ENCODE measurements at regions not wholly inside any gene's neighbourhood (a gene's known extent, or its start where the extent isn't known, plus 50 kb on each side); places are given as distances from the start of the nearest gene placed in this dataset.
"Not testable (repeated sequence)": the region's sequence is repeated elsewhere in the genome, so short reads cannot be mapped to it uniquely, and the experiment has no call there.

DNA sequence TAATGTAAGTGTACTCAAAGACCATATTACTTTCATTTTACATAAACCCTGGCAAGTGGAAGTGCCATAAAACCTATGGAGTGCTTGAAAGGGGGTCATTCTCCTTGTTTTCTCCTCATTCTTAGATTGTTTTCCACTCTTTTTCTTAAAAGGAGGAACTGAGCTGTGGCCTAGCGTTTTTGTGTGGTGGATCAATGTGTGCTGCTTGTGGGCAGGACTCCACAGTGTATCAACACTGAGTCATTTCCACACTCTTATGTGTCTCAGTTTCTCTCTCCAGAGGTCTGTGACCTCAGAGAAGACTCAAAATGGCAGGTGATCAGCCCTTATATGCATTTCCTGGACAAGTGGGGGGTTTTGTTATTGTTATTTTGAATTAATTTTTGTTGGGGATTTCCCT, 516.1 kb upstream of the CDH10 start:
- DNase-seq: no peak

GRCh38 chr5:25150819-25151218, 506.0 kb upstream of the CDH10 start:
- DNase-seq: no peak

GRCh38 chr5:25128606-25129005, 483.8 kb upstream of the CDH10 start:
- DNase-seq: no peak

- DNase-seq: peak; percentile 24
Observed at GRCh38 chr5:25119650-25120049, 474.9 kb upstream of the CDH10 start.

GRCh38 chr5:25107853-25108252, 463.1 kb upstream of the CDH10 start:
- no peak for DNase-seq

DNA sequence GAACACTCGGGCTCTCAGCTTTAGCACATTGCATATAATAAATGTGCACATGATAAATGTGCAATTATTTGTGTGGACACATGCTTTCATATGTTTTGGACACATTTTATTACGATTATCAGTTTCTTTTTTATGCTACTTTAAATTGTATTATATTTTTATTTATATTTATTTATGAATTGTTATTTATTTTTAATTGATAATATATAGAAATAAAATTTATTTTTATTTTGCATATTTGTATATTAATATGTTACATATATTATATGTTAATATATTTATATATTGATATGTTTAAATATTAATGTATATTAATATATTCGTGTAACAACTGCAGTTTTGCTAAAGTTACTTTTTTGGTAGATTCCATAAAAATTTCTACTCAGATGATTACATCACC, 454.8 kb upstream of the CDH10 start:
- DNase-seq: no peak

- DNase-seq: no peak
Observed at GRCh38 chr5:25095261-25095660, 450.5 kb upstream of the CDH10 start.

DNA sequence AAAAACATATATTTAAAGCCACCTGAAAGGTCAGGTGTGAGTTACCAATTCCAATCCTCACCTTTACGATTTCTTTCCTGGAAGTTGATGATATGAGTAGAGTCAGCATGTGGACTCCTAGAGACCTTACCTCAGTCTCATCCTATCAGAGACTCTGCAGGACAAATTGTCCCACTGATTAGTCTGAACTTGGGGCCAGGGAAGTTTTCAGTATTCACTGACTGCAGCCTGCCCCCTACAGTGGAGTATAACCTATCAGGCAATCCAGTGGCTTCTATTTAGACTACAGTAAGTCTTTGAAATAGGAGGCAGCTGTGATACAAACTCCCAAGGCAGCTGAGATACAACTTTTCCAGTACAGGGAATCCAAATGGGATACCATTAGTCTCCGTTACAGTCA, 449.4 kb upstream of the CDH10 start:
- no peak for DNase-seq

DNA sequence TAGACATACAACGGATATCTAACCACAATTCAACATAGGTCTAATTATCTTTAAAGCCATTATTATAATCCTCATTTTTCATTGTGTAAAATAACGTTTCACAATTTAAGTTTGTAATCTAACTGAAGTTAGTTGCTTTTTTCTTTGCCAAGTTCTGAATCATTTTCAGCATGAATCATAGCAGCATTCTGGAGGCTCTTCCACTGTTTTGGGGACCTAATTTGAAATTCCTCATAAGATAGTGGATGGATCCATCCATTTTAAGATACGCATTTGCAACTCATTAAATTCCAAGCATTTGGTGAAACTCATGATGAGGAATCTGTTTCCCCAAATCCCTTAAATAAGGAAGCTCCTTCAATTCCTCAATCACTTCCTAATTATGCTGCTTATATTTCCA, 447.1 kb upstream of the CDH10 start:
- no peak for DNase-seq

- no peak for DNase-seq
Observed at GRCh38 chr5:25090854-25091253, 446.1 kb upstream of the CDH10 start.

DNA sequence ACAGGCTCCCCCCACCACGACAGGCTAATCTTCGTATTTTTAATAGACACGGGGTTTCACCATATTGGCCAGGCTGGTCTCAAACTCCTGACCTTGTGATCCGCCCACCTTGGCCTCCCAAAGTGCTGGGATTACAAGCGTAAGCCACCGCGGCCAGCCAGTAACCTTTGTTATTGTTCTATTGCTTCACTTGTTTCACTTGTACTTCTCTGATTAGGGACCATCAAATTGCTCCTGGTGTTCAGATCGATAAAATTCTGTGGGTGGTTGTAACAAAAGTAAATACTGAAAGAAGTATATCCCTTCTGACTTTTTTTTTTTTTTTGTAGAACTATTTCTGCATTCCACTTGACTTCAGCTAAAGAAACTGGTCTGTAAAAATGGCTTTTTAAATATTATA, 445.5 kb upstream of the CDH10 start:
- DNase-seq: no peak

- not testable (repeated sequence) for DNase-seq
Observed at GRCh38 chr5:25088689-25089088, 443.9 kb upstream of the CDH10 start.

DNA sequence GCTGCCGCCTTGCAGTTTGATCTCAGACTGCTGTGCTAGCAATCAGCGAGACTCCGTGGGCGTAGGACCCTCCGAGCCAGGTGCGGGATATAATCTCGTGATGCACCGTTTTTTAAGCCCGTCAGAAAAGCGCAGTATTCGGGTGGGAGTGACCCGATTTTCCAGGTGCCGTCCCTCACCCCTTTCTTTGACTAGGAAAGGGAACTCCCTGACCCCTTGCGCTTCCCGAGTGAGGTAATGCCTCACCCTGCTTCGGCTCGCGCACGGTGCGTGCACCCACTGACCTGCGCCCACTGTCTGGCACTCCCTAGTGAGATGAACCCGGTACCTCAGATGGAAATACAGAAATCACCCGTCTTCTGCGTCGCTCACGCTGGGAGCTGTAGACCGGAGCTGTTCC, 438.5 kb upstream of the CDH10 start:
- DNase-seq: not testable (repeated sequence)

DNA sequence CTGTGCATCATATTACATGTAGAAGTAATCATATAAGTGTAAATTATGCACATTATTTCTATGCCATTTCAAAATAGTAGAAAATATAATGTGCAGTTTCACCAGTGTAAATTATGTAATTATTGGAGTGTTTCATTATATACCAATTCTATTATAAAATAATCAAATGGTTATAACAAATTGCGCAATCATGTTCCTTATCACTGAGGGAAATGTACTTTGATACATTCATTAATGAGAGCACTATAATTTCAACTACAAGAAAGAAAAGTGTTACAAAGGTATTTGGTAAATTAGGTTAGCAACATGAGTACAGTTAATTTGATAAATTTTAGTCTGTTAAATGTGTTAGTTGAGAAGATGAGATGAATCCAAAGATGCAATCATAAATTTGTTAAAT, 421.5 kb upstream of the CDH10 start:
- no peak for DNase-seq

DNA sequence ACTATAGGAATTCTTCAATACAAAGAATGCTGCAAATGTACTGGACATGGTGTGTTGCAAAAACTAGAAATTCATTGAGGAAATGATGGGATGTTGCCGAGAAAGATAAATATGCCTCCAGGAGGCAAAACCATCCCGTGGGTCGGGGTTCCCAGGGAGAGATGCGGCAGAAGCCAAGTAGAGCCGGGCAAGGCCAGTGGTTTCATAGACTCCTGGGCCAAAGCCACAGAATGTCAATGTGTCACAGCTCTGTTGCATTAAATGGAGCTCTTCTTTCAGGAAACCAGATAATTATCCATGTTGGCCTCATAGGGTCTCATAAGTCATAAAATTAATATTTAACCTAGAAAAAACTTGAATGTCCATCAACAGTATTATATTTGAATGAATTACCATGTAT, 419.5 kb upstream of the CDH10 start:
- DNase-seq: no peak

DNA sequence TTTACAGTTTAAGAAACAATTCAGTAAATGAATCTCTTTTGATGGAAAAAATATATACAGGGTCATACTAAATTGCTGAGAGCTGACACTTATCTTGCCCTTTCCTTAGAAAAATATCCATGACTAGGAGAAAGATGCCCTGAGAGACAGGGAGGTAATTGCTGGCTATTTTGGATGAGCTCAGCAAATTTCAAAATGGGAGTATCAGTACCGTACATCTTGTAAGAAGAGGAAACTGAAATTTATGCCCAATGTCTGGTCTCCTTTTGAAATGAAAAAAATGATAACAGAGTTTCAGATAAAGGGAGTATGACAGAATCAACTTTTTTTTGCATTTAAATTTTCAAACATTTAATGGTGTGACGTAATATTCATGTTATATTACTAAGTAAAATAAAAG, 415.8 kb upstream of the CDH10 start:
- no peak for DNase-seq

- no peak for DNase-seq
Observed at GRCh38 chr5:25056836-25057235, 412.1 kb upstream of the CDH10 start.

DNA sequence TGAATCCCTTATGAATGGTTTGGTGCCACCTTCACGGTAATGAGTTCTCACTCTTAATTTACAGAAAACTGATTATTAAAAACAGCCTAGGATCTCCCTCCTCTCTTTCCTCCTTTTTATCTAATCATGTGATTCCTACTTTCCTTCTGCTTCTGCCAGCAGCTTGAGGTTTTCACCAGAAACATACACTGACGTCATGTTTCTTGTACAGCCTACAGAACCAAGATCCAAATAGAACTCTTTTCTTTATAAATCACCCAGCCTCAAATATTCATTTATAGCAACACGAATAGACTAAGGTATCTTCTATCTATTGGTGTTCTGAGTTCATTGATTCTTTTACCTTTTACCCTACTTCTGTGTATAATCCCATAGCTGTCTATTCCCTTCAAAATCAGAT, 388.9 kb upstream of the CDH10 start:
- no peak for DNase-seq

- no peak for DNase-seq
Observed at GRCh38 chr5:25029004-25029403, 384.2 kb upstream of the CDH10 start.

DNA sequence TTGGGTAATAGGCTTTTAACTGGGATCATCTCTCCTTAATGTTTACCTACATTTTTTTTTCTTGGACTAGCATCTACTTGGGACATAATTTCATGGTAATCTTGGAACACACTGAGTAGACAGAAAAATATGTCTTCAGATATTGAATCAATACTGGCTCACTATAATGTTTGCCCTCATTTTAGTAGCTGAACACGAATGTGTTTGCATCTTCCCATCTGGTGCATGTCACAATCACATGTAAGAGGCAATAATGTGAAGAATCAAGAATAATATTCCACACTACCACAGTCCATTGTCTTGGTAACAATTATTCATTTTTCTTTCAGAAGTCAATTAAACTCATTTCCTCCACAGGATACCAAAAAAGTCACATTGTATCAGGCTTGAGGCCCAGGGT, 382.7 kb upstream of the CDH10 start:
- no peak for DNase-seq

DNA sequence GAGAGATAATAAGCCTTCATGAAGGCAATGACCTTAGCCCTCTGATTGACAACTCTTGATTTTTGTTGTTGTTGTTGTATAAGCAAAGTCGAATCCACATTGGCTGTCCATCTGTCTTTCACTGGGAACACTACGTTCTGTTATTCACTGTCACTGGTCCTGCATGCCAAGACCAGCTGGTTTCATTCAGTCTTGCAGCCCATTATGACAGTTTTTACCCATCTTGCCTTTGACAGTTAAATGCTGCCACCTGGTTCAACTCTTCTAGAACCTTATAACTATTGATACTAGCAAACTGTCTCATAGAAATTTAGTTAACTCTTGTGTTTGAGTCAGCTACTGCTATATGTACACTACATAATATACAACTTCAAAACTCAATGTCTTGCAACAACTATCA, 382.3 kb upstream of the CDH10 start:
- no peak for DNase-seq

DNA sequence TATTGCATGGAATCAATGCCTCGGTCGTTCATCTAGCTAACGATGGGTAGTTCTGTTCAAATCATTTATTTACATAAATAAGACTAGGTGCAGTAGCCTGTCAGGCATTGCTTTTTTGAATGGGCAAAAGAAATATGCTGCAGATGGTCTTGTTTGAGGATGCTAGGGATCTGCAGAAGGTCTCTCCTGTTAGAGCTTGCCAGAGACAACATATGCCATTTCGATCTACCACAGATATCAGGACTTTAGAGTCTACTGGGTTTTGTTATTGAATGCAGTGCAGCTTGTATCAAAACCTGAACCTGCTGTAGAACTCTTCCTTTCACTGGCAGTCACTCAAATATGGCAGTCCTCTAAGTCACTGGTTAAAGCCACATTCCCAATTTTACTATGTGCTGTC, 381.1 kb upstream of the CDH10 start:
- DNase-seq: no peak

GRCh38 chr5:25020454-25020853, 375.7 kb upstream of the CDH10 start:
- DNase-seq: no peak

GRCh38 chr5:25009063-25009462, 364.3 kb upstream of the CDH10 start:
- DNase-seq: no peak

- no peak for DNase-seq
Observed at GRCh38 chr5:25006734-25007133, 362.0 kb upstream of the CDH10 start.

DNA sequence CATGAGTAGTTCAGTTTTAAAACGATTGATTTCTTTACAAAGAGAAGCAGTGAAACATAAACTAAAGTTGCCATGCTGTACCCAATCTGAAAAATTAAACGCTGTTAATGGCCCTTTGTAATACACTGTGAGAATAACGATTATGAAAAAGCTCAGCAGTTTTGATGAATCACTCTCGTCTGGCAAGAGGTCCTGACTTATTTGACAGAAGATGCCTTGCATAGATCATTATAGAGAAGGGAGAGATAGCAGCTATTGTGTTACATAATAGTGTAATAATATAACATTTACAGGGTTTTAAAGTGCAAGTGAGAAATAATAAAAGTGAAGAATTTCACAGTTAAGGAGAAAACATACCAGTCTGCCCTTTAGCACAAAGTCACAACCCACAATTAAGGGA, 361.5 kb upstream of the CDH10 start:
- no peak for DNase-seq

All from 8988T (cell line).